DND-41 (cell line): ENCODE measurements at regions not wholly inside any gene's neighbourhood (a gene's known extent, or its start where the extent isn't known, plus 50 kb on each side); places are given as distances from the start of the nearest gene placed in this dataset.

Source experiments
- EZH2 ChIP-seq: IDR thresholded peaks from 3 replicates; pipeline ENCODE4 v1.6.1; 2012; ENCODE audit warnings: borderline replicate concordance, low read depth, mild to moderate bottlenecking, moderate library complexity, low read length, inconsistent platforms; ENCODE audit not compliant: severe bottlenecking
- TF ChIP-seq, protein P1 (sequence below): IDR thresholded peaks from 2 replicates; pipeline ENCODE4 v1.5.1; 2012; ENCODE audit warnings: borderline replicate concordance, low read length, moderate library complexity, mild to moderate bottlenecking; ENCODE audit not compliant: poor library complexity, severe bottlenecking; ENCODE audit errors: extremely low read depth

DNA sequence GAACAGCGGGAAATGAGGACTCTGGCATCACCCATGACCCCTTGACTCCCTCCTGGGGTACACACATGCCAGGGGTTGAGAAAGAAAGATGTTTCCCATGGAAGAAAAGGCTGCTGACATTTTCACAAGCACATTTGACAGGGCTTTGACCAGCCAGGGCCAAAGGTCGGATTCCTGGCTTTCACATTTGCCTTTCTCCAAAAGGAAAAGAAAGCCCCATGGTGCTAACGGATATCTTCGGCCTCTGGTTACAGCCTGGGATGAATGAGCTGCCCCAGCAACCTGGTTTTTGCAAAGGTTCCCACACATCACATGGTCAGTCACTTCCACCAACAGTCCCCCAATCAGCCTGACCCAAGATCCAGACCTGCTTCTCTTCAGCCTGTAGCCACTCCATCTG is 478.2 kb upstream of the CDH11 start:
- TF ChIP-seq, protein P1, sequence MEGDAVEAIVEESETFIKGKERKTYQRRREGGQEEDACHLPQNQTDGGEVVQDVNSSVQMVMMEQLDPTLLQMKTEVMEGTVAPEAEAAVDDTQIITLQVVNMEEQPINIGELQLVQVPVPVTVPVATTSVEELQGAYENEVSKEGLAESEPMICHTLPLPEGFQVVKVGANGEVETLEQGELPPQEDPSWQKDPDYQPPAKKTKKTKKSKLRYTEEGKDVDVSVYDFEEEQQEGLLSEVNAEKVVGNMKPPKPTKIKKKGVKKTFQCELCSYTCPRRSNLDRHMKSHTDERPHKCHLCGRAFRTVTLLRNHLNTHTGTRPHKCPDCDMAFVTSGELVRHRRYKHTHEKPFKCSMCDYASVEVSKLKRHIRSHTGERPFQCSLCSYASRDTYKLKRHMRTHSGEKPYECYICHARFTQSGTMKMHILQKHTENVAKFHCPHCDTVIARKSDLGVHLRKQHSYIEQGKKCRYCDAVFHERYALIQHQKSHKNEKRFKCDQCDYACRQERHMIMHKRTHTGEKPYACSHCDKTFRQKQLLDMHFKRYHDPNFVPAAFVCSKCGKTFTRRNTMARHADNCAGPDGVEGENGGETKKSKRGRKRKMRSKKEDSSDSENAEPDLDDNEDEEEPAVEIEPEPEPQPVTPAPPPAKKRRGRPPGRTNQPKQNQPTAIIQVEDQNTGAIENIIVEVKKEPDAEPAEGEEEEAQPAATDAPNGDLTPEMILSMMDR: no peak
- TF ChIP-seq EZH2: no peak
